ENCODE measurements at regions not wholly inside any gene's neighbourhood (a gene's known extent, or its start where the extent isn't known, plus 50 kb on each side); places are given as distances from the start of the nearest gene placed in this dataset.

GRCh38 chr4:83870328-83870950 lies 334.5 kb downstream of the GPAT3 start:
- TF ChIP-seq CTCF (IDR thresholded peaks at IDR 0.05) (no peak), EP300 (IDR thresholded peaks at IDR 0.05) (no peak)
